IPS DF 6.9 (cell line): ENCODE measurements at regions not wholly inside any gene's neighbourhood (a gene's known extent, or its start where the extent isn't known, plus 50 kb on each side); places are given as distances from the start of the nearest gene placed in this dataset.
"Not testable (repeated sequence)": the region's sequence is repeated elsewhere in the genome, so short reads cannot be mapped to it uniquely, and the experiment has no call there.

Experiments
- DNase-seq: peaks from one replicate; pipeline ENCODE4 v3.0.0-alpha.2; 2013; ENCODE audit warnings: low read depth, low spot score
- H3K27ac ChIP-seq: one replicate; pipeline ENCODE4 v1.5.1; 2013; ENCODE audit warnings: low read length, control low read depth
- H3K27me3 ChIP-seq: 2 replicates; pipeline ENCODE4 v1.6.1; 2013; ENCODE audit warnings: mild to moderate bottlenecking, low read length; ENCODE audit not compliant: control insufficient read depth, insufficient read depth
- H3K36me3 ChIP-seq: 2 replicates; pipeline ENCODE4 v1.6.1; 2013; ENCODE audit warnings: low read length; ENCODE audit not compliant: control insufficient read depth, insufficient read depth
- H3K4me1 ChIP-seq: 2 replicates; pipeline ENCODE4 v1.6.1; 2013; ENCODE audit warnings: low read length; ENCODE audit not compliant: control insufficient read depth, insufficient read depth
- H3K4me3 ChIP-seq: 2 replicates; pipeline ENCODE4 v1.5.1; 2013; ENCODE audit warnings: mild to moderate bottlenecking, low read length
- H3K9me3 ChIP-seq: 2 replicates; pipeline ENCODE4 v1.6.1; 2013; ENCODE audit warnings: low read length, inconsistent platforms; ENCODE audit not compliant: control insufficient read depth, insufficient read depth
- WGBS: extraction: QIAGEN DNeasy Blood & Tissue Kit; methylation state at CpG from one replicate; pipeline ENCODE4 v1.1.7; 2013; ENCODE audit warnings: mixed read lengths, missing lambda C conversion rate; ENCODE audit not compliant: insufficient read length, insufficient coverage; 5-methylcytosine and 5-hydroxymethylcytosine counted together

DNA sequence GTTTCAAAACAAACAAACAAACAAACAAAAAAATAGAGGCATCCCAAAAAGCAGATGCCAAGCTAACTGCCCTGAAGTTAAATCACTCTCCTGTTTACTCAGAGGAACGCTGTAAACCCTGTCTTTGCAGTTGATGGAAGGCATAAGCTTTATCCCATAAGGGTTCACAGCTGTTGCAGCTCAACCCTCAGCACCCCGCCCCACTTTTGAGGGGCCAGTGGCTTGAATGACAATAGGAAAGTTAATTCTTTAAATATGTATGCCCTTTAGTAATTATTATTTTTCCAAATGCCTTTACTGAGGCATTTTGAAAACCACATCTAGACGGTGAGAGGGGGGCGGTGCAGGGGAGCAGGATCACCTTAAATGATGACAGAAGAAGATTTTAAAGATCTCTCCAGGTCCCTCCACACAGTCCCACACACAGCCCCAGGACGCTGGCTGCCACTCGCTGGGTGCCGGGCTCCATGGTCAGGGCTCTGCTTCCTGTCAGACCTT lies 272.1 kb downstream of the FAM43A start:
- Histone ChIP-seq H3K4me3 (no peak overlapping the region), H3K9me3 (no peaks in the 10 kb centered on the region), H3K4me1 (0 out of 2 replicates have a peak, but pooled peaks cover 2% of the 10 kb centered on the region), H3K36me3 (no peaks in the 10 kb centered on the region), H3K27ac (no peak overlapping the region), H3K27me3 (no peaks in the 10 kb centered on the region; the same call in 1 of the 2 replicates)
- DNase-seq: no peak
- WGBS: no CpG with 5 or more reads among the region's 7 CpGs

DNA sequence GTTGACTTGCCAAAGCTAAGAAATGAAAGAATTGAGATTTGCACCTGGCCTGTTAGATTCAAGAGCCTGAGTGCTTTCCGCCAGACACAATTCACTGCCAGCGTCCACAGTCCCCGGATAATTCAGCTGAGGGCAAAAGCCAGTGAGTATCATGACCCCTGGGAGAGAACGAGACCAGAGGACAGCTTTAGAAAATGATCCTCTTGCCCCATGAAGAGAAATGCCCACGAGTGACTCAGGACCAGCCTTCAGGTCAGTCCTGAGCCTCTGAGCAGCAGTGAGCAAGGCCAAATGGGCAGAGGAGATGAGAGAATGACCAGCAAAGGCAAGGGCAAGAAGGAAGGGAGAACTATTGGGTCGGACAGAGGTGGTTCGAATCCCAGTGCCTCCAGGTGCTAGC lies 273.5 kb downstream of the FAM43A start:
- Histone ChIP-seq H3K4me1 (no peaks in the 10 kb centered on the region), H3K4me3 (no peak overlapping the region), H3K27ac (no peak overlapping the region), H3K27me3 (no peaks in the 10 kb centered on the region; the same call in 1 of the 2 replicates), H3K36me3 (no peaks in the 10 kb centered on the region), H3K9me3 (no peaks in the 10 kb centered on the region)
- no peak for DNase-seq
- WGBS: no CpG with 5 or more reads among the region's 7 CpGs

GRCh38 chr3:194959666-194960065 lies 274.0 kb downstream of the FAM43A start:
- WGBS: no CpG with 5 or more reads among the region's 10 CpGs
- not testable (repeated sequence) for H3K9me3 ChIP-seq, H3K36me3 ChIP-seq, H3K4me1 ChIP-seq, DNase-seq, H3K4me3 ChIP-seq, H3K27me3 ChIP-seq, H3K27ac ChIP-seq

GRCh38 chr3:194960446-194961032 lies 274.9 kb downstream of the FAM43A start:
- Histone ChIP-seq H3K36me3 (no peaks in the 10 kb centered on the region), H3K4me1 (no peaks in the 10 kb centered on the region), H3K4me3 (no peak overlapping the region), H3K27me3 (no peaks in the 10 kb centered on the region; the same call in 1 of the 2 replicates), H3K9me3 (no peaks in the 10 kb centered on the region), H3K27ac (no peak overlapping the region)
- no peak for DNase-seq
- WGBS: no CpG with 5 or more reads among the region's 14 CpGs

DNA sequence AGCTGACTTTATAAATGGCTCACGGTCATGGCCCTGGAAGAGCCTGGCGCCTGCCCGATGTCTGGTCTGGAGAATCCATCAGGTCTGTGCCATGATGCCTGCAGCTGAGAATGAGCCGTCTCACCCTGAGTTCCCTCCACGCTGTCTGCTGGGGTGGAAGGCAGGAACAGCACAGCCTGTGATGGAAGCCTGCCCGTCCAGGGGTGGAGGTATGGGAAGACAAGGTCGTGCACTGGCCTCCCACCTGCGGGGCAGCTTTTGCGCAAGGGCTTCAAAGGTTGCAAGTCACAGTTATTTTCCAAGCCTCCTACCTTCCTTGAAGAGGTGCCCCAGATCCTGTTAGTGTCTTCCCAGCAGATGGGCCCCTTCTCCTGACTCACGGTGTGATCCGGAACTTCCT lies 275.5 kb downstream of the FAM43A start:
- Histone ChIP-seq H3K27me3 (no peaks in the 10 kb centered on the region; the same call in 1 of the 2 replicates), H3K4me3 (no peak overlapping the region), H3K9me3 (no peaks in the 10 kb centered on the region), H3K4me1 (no peaks in the 10 kb centered on the region), H3K27ac (no peak overlapping the region), H3K36me3 (no peaks in the 10 kb centered on the region)
- no peak for DNase-seq
- WGBS: no CpG with 5 or more reads among the region's 11 CpGs

DNA sequence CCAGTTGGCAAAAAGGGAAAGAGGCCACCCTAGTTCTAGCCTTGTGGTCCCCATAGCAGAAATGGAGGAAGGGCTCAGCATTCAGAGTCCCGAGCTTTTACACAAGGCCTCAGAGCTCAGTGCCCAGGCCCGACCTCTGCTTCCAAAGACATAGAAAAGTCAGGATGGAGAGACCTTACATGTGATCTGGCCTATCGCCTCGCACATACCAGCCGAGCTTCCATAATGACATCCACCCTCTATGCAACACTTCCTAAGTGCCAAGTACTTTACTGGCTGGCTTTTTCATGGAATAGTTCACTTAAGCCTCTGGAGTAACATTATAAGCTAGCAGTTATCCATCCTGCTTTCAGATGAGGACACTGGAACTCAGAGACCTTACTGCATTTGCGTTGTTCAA lies 275.9 kb downstream of the FAM43A start:
- WGBS: no CpG with 5 or more reads among the region's 6 CpGs

GRCh38 chr3:194962056-194962455 lies 276.4 kb downstream of the FAM43A start:
- H3K4me3 ChIP-seq: no peak overlapping the region
- H3K9me3 ChIP-seq: no peaks in the 10 kb centered on the region
- no peaks in the 10 kb centered on the region; the same call in 1 of the 2 replicates for H3K27me3 ChIP-seq
- no peak overlapping the region for H3K27ac ChIP-seq
- WGBS: no CpG with 5 or more reads among the region's 2 CpGs
- H3K4me1 ChIP-seq: no peaks in the 10 kb centered on the region
- no peak for DNase-seq
- no peaks in the 10 kb centered on the region for H3K36me3 ChIP-seq

More for the DNA sequence above, 275.9 kb downstream of the FAM43A start:
- no peaks in the 10 kb centered on the region for H3K9me3 ChIP-seq
- no peak overlapping the region for H3K27ac ChIP-seq
- no peaks in the 10 kb centered on the region; the same call in 1 of the 2 replicates for H3K27me3 ChIP-seq
- H3K4me1 ChIP-seq: no peaks in the 10 kb centered on the region
- H3K36me3 ChIP-seq: no peaks in the 10 kb centered on the region
- DNase-seq: no peak
- H3K4me3 ChIP-seq: no peak overlapping the region

GRCh38 chr3:194964809-194965208 lies 279.1 kb downstream of the FAM43A start:
- H3K27me3 ChIP-seq: no peaks in the 10 kb centered on the region; the same call in 1 of the 2 replicates
- H3K27ac ChIP-seq: no peak overlapping the region
- no peak overlapping the region for H3K4me3 ChIP-seq
- no peaks in the 10 kb centered on the region for H3K9me3 ChIP-seq
- H3K36me3 ChIP-seq: no peaks in the 10 kb centered on the region
- DNase-seq: no peak
- whole genome bisulfite sequencing: no CpG with 5 or more reads among the region's 3 CpGs
- H3K4me1 ChIP-seq: no peaks in the 10 kb centered on the region

DNA sequence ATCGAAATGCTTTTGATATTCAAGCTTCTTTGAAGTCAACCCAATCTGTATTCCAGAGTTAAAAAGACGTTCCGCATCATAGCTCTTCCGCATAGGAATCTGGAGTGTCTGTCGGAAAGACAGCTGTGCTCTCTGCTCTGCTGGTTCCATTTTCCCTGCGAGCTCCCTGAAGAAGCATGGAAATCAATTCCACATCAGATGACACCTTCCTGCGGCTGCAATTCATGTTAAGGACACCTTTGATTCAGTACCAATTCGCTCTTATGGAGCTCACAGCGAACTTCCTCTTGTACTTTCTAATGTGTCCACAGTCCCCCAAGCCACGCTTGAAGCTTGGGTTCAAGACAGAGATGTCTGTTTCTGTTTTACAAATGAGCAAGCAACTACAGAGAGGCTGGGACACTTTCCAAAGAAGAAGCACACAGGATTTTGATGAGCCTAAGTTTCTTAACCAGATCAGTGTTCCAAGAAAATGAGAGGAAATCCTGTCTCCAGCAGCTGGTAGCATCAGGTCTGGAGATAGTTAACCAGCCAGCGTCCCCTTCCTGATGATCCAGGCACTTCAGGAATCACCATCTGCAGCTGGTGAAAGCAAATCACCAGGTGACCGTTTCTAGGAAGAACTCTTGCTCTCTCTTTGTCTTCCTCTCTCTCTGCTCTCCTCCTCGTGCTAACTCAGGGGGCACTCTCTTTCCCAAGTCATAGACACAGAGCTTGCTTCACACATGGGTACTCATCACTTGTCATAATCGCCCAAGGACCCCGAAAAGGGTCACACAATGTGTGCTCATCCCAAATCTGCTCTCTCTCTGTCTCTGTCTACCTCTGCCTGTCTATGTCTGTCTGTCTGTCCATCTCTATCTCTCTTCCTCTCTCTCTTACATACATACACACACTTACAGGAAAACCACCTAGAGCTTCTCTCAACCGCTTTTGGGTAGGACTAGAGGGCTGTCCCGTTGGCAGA lies 281.8 kb downstream of the FAM43A start:
- no peaks in the 10 kb centered on the region for H3K36me3 ChIP-seq
- no peak for DNase-seq
- no peaks in the 10 kb centered on the region for H3K9me3 ChIP-seq
- no peaks in the 10 kb centered on the region for H3K27me3 ChIP-seq
- no CpG with 5 or more reads among the region's 17 CpGs for WGBS
- no peaks in the 10 kb centered on the region for H3K4me1 ChIP-seq
- no peak overlapping the region for H3K27ac ChIP-seq
- no peak overlapping the region for H3K4me3 ChIP-seq

DNA sequence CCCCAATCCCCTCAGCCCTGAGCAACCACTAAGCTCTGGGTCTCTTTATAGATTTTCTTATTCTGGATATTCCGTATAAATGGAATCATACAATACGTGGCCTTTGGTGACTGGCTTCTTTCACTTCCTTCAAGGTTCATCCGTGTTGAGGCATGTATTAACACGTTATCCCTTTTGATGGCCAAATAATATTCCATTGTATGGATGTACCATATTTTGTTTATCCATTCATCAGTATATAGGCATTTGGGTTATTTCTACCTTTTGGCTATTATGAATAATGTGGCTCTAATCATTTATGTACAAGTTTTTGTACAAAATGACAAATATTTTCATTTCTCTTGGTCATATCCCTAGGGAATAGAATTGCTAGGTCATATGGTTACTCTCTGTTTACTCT lies 284.4 kb downstream of the FAM43A start:
- Histone ChIP-seq H3K4me3 (no peak overlapping the region), H3K27me3 (no peaks in the 10 kb centered on the region)

More for the DNA sequence above, 284.4 kb downstream of the FAM43A start:
- Histone ChIP-seq H3K9me3 (no peaks in the 10 kb centered on the region), H3K4me1 (no peaks in the 10 kb centered on the region), H3K27ac (no peak overlapping the region), H3K36me3 (no peaks in the 10 kb centered on the region)
- WGBS: no CpG with 5 or more reads among the region's 4 CpGs
- no peak for DNase-seq
